Mesothelial cell of epicardium (in vitro differentiated cells): ENCODE measurements at regions not wholly inside any gene's neighbourhood (a gene's known extent, or its start where the extent isn't known, plus 50 kb on each side); places are given as distances from the start of the nearest gene placed in this dataset.
"Not testable (repeated sequence)": the region's sequence is repeated elsewhere in the genome, so short reads cannot be mapped to it uniquely, and the experiment has no call there.

Experiments used
- DNase-seq, 2 experiments: peaks; one replicate each; pipeline ENCODE4 v3.0.0; 2021; ENCODE audit warnings: low spot score in 2 of 2; ENCODE audit not compliant: unreplicated experiment in 2 of 2
- H3K27ac Mint-ChIP-seq: 2 replicates; pipeline ENCODE4 v1.8.0; 2021; ENCODE audit warnings: mixed read lengths
- H3K27me3 Mint-ChIP-seq: 2 replicates; pipeline ENCODE4 v1.8.0; 2021; ENCODE audit warnings: low read depth, mixed read lengths
- H3K36me3 Mint-ChIP-seq: 2 replicates; pipeline ENCODE4 v1.8.0; 2021; ENCODE audit warnings: mixed read lengths
- H3K4me1 Mint-ChIP-seq: 2 replicates; pipeline ENCODE4 v1.8.0; 2021; ENCODE audit warnings: mixed read lengths
- H3K4me3 Mint-ChIP-seq: 2 replicates; pipeline ENCODE4 v1.8.0; 2021; ENCODE audit warnings: mild to moderate bottlenecking, moderate library complexity, mixed read lengths
- H3K9me3 Mint-ChIP-seq: 2 replicates; pipeline ENCODE4 v1.8.0; 2021; ENCODE audit warnings: mixed read lengths
- CTCF ChIP-seq: fragments of 200-600 bp; sonication (generic); IDR thresholded peaks from one replicate; pipeline ENCODE4 v1.5.0; 2021; ENCODE audit warnings: antibody characterized with exemption; ENCODE audit not compliant: unreplicated experiment

GRCh38 chr12:17928708-17929366 lies 161.2 kb downstream of the RERGL start:
- Mint-ChIP-seq H3K4me1 (no peaks in the 10 kb centered on the region), H3K27ac (no peak overlapping the region), H3K4me3 (no peak overlapping the region), H3K27me3 (no peaks in the 10 kb centered on the region), H3K9me3 (no peaks in the 10 kb centered on the region), H3K36me3 (no peaks in the 10 kb centered on the region)
- DNase-seq = no peak
- TF ChIP-seq CTCF = no peak

- H3K4me3 Mint-ChIP-seq = no peak overlapping the region
- no peaks in the 10 kb centered on the region for H3K27me3 Mint-ChIP-seq
- H3K9me3 Mint-ChIP-seq = peaks cover 3% of the 10 kb centered on the region
- no peak for TF ChIP-seq CTCF
- no peak for DNase-seq
- H3K4me1 Mint-ChIP-seq = no peaks in the 10 kb centered on the region
- H3K27ac Mint-ChIP-seq = no peak overlapping the region
- no peaks in the 10 kb centered on the region for H3K36me3 Mint-ChIP-seq
Observed at GRCh38 chr12:17918013-17918412, 172.0 kb downstream of the RERGL start.

- Mint-ChIP-seq H3K4me1 (no peaks in the 10 kb centered on the region), H3K4me3 (no peak overlapping the region), H3K27ac (no peak overlapping the region), H3K9me3 (peaks cover 11% of the 10 kb centered on the region), H3K27me3 (no peaks in the 10 kb centered on the region), H3K36me3 (no peaks in the 10 kb centered on the region)
- TF ChIP-seq CTCF = no peak
- DNase-seq = no peak
Observed at GRCh38 chr12:17884581-17884980, 205.4 kb downstream of the RERGL start.

- H3K9me3 Mint-ChIP-seq = peaks cover 31% of the 10 kb centered on the region
- TF ChIP-seq CTCF = no peak
- H3K36me3 Mint-ChIP-seq = no peaks in the 10 kb centered on the region
- no peaks in the 10 kb centered on the region for H3K27me3 Mint-ChIP-seq
- H3K27ac Mint-ChIP-seq = no peak overlapping the region
- DNase-seq = no peak
- H3K4me1 Mint-ChIP-seq = no peaks in the 10 kb centered on the region
- H3K4me3 Mint-ChIP-seq = no peak overlapping the region
Observed at GRCh38 chr12:17878714-17879113, 211.3 kb downstream of the RERGL start.

- Mint-ChIP-seq H3K27ac (no peak overlapping the region), H3K27me3 (no peaks in the 10 kb centered on the region), H3K9me3 (peaks cover 32% of the 10 kb centered on the region), H3K4me3 (no peak overlapping the region), H3K4me1 (no peaks in the 10 kb centered on the region), H3K36me3 (no peaks in the 10 kb centered on the region)
- no peak for TF ChIP-seq CTCF
- DNase-seq = no peak
Observed at GRCh38 chr12:17875230-17875629, 214.8 kb downstream of the RERGL start.

GRCh38 chr12:17866802-17867201 lies 223.2 kb downstream of the RERGL start:
- Mint-ChIP-seq H3K27me3 (no peaks in the 10 kb centered on the region), H3K36me3 (no peaks in the 10 kb centered on the region), H3K9me3 (peaks cover 23% of the 10 kb centered on the region), H3K27ac (no peak overlapping the region), H3K4me3 (no peak overlapping the region), H3K4me1 (no peaks in the 10 kb centered on the region)
- no peak for DNase-seq
- no peak for TF ChIP-seq CTCF

GRCh38 chr12:17855548-17855947 lies 234.4 kb downstream of the RERGL start:
- not testable (repeated sequence) for H3K36me3 Mint-ChIP-seq, H3K4me3 Mint-ChIP-seq, H3K27ac Mint-ChIP-seq, DNase-seq, H3K27me3 Mint-ChIP-seq, H3K4me1 Mint-ChIP-seq
- H3K9me3 Mint-ChIP-seq = peaks cover 16% of the 10 kb centered on the region
